NCI-H2171 treated with DMSO at 0.1 percent for 48 hours (cell line): ENCODE measurements at regions not wholly inside any gene's neighbourhood (a gene's known extent, or its start where the extent isn't known, plus 50 kb on each side); places are given as distances from the start of the nearest gene placed in this dataset.
"Not testable (repeated sequence)": the region's sequence is repeated elsewhere in the genome, so short reads cannot be mapped to it uniquely, and the experiment has no call there.

Experiments used
- DNase-seq: peaks from one replicate; lab custom pipeline; 2025; lab: John Stamatoyannopoulos, UW

- DNase-seq = no peak
Measured at GRCh38 chr6:11486959-11487358, 50.6 kb upstream of the TMEM170B start.

DNA sequence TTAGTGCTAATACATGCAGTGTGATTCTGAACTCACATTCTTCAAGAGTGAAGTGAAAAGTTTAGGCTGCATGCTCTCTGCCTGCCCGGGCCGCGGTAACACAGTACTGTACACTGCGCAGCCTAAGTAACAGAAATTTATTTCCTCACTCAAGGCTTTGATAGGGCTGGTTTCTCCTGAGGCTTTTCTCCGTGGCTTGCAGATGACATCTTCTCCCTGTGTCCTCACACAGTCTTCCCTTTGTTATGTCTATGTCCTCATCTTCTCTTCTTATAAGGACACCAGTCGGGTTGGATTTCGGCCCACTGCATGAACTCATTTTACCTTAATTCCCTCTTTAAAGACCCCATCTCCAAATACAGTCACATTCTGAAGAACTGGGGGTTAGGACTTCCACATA lies 51.1 kb upstream of the TMEM170B start:
- no peak for DNase-seq

DNA sequence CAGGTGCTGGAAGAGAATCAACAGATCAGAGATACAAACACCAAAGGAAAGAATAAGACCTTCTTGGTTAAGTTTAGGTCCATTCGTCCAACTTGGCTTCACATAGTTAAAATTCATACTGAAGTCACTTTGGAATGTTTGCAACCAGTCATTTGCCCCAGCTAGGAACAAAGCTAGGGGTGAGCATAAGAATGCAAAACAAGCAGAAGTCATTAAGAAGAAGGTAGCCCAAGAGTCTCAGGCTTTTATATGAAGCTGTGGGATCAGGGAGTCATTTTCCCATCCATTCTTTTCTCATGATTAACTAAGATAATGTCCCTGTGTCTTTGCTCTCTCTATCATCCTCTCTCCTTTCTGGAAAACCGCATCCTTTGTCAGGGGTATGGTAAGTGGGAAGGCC lies 51.5 kb upstream of the TMEM170B start:
- no peak for DNase-seq

- DNase-seq = no peak
Measured at GRCh38 chr6:11485271-11485670, 52.3 kb upstream of the TMEM170B start.

DNA sequence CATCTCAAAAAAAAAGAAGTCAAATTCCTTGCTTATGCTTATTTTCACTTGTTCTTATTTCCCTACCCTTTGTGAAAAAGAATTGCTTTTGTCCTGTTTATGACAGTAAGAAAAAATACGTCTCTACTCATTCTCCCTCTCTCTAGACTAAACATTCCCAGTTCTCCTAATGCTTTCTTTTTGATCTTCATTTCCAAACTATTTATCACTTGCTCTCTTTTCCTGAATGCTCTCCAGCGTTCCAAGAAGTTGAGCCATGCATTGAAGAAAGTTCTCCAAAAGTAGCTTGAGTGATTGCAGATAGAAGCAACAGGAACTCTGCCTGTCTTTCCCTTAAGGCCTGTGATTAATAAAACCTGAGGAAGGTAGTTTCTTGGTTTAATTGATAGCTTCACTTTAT lies 53.1 kb upstream of the TMEM170B start:
- no peak for DNase-seq

- DNase-seq = no peak
Measured at GRCh38 chr6:11482616-11483015, 54.9 kb upstream of the TMEM170B start.

GRCh38 chr6:11480541-11480940 lies 57.0 kb upstream of the TMEM170B start:
- no peak for DNase-seq

DNA sequence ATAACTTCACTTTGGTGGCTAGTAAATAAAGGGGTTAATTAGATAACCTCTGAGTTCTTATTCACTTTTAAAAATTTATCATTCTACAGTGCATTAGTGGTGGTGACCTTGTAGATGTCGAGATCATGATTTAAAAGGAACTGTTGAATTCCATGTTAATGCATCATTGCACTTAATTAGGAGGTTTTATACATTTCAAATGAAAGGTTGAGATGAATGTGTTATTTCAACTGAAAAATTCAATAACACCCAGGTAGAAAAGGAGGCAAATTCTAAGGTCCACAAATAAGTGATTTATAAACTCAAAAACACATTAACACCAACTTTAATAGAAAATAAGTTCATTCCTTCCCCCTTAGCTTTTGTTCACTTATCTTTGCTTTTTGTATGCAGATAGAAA lies 58.3 kb upstream of the TMEM170B start:
- DNase-seq = no peak

DNA sequence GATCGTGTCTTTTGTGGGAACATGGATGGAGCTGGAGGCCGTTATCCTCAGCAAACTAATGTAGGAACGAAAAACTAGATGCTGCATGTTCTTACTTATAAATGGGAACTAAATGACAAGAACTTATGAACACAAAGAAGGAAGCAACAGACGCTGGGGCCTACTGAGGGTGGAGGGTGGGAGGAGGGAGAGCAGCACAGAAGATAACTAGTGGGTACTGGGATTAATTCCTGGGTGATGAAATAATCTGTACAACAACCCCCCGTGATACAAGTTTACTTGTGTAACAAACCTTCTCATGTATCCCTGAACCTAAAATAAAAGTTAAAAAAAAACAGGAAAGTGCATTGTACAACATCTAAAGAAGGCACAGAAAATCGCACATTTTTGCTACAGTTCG lies 59.0 kb upstream of the TMEM170B start:
- DNase-seq = no peak

GRCh38 chr6:11475016-11475415 lies 62.5 kb upstream of the TMEM170B start:
- no peak for DNase-seq

DNA sequence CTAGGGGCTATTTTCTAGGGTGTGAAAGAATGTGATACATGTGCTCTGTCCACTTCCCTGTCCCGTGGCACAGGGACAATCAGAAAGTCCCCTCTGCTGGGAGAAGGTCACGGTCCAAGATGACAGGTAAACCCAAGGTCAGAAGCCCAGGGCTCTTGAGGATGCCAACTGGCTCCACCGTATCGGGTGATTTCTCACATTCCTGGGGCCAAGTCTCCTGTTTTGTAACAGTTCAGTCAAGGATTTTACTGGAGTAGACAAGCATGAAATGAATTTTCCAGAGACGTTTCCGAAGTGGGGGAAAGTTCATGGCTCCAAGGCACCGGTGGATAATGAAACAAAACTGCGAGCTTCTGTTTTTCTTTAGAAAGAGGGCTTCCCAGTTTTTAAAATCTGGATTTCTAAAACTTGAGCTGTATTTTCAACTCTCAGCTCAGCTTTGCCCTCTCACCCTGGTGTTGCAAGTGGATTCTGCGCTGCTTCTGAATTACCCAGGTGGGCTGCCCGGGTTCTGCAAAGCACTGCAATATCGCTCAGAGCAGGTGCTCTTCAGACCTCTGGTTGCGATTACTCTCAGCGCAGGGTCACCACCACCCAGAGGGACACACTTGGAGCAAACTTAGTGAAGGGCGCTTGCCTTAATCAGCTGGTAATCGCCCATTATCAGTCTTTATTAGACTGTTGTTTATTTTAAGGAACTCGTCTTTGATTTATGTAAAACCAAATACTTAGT lies 64.4 kb upstream of the TMEM170B start:
- DNase-seq = no peak

DNA sequence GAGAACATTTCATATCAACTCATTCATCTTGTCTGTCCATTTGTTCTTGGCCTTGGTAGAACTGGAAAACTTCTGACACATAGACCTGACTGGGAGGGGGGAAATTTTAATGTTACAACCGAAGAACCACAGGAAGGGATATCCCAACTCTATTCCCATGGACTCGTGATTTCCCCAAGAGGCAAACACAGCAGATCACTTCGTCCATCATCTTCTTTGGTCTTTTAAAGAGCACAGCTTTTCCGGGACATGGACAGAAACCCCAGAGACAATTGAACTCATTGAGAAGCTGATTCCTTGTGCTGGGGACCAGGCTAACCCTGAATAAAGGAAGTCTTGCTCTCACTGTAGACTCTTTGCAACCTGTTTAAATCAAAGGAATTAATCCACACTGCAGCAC lies 66.3 kb upstream of the TMEM170B start:
- DNase-seq = no peak

DNA sequence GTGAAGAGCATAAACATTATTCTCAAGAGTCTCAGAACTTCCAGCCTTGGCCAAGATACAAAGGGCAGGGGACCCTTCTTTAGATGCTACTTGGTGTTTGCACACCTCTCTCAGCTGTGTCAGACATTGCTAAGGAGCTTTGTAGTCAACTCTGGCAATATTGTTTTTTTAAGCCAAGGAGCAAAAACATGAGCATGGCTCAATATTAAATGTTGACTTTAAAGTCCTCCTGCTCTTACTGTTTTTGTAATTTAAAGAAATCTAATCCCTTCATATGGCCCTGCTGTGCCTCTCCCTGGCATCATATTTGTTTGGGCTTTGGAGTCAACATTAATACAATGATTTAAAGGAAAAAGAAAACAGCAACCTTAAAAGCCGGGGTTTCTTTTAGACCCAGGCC lies 67.9 kb upstream of the TMEM170B start:
- no peak for DNase-seq

GRCh38 chr6:11468271-11468670 lies 69.3 kb upstream of the TMEM170B start:
- not testable (repeated sequence) for DNase-seq

- no peak for DNase-seq
Measured at GRCh38 chr6:11467364-11467763, 70.2 kb upstream of the TMEM170B start.

- no peak for DNase-seq
Measured at GRCh38 chr6:11463398-11463780, 74.2 kb upstream of the TMEM170B start.

DNA sequence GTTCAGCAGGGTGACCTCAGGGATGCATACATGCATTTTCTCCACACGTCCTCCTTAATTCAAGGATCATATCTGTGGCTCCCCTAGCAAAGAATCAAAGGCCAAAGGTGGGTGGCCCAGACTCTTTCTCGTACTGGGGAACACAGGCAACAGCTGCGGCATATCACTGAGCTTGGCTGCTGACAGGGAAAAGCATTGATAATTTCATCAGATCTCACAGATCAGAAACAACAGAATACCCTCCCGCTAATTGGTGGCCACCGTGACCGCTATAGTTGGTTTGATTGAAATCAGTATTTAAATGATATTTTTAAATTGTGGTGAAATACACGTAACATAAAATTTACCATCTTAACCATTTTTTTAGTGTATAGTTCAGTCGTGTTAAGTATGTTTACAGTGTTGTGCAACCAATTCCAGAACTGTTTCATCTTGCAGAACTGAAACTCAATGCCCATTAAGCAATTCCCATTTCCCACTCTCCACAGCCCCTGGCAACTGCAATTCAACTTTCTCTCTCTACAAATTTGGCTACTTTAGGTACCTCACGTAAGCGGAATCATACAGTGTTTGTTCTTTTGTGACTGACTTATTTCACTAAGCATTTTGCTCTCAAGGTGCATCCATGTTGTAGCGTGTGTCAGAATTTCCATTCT lies 74.7 kb upstream of the TMEM170B start:
- no peak for DNase-seq

DNA sequence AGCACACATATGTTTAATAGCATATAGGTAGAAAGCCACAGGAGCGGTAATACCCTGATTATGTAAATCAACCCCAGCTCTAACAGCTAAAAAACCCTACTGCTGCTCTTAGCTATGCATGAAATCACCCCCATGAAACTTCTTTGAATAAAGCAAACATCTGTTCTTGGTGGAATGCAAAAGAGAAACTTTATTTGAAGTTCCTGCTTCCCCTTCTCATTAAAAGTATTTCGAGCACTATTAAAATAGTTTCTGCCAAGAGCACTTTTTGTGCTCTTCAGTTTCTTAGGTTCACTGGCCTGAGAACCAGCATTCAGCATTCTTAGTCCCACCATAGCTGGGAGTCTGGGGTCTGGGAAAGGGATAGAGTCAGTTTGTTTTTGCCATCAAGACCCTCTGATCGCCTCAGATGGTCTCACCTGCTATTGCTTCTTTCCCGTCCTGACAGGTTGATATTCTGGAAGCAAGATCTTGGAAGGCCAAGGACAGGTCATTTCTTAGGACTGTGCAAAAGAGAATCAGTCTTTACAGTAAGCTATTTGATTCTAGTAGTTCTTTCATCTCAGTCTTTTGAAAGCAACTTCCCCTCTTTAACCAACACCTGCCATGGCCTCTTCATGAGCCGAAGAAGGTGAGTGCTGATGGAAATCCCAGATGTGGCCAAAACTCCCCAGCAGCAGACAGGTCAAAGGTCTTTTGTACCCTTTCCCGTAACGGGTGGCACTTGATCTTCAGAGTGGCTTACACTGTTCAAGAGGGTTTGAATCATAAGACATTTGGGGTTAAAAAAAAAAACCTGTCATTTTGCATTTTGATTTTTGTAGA lies 76.5 kb upstream of the TMEM170B start:
- DNase-seq = no peak

- no peak for DNase-seq
Measured at GRCh38 chr6:11460001-11460668, 77.4 kb upstream of the TMEM170B start.

GRCh38 chr6:11459079-11459610 lies 78.4 kb upstream of the TMEM170B start:
- DNase-seq = no peak

- no peak for DNase-seq
Measured at GRCh38 chr6:11458509-11458908, 79.0 kb upstream of the TMEM170B start.

GRCh38 chr6:11457422-11457821 lies 80.1 kb upstream of the TMEM170B start:
- not testable (repeated sequence) for DNase-seq
